Epithelial cell of proximal tubule (primary cell): ENCODE measurements at regions not wholly inside any gene's neighbourhood (a gene's known extent, or its start where the extent isn't known, plus 50 kb on each side); places are given as distances from the start of the nearest gene placed in this dataset.
"Not testable (repeated sequence)": the region's sequence is repeated elsewhere in the genome, so short reads cannot be mapped to it uniquely, and the experiment has no call there.

ENCODE experiments used
- DNase-seq: peaks from one replicate; pipeline ENCODE4 v3.0.0-alpha.2; 2011; ENCODE audit warnings: low read depth
- H3K4me3 ChIP-seq: 2 replicates; pipeline ENCODE4 v1.5.1; 2011; ENCODE audit warnings: low read depth, mild to moderate bottlenecking, low read length
- CTCF ChIP-seq: conservative IDR thresholded peaks from 2 replicates; pipeline ENCODE4 v1.5.1; 2012; ENCODE audit warnings: low read depth, mild to moderate bottlenecking, low read length

GRCh38 chr2:142805244-142805643 is 72.2 kb upstream of the KYNU start:
- no peak for TF ChIP-seq CTCF
- no peak overlapping the region for H3K4me3 ChIP-seq
- no peak for DNase-seq

GRCh38 chr2:142803158-142803557 is 74.3 kb upstream of the KYNU start:
- no peak for DNase-seq
- TF ChIP-seq CTCF, result no peak

GRCh38 chr2:142796588-142796987 is 80.9 kb upstream of the KYNU start:
- no peak for TF ChIP-seq CTCF
- no peak overlapping the region for H3K4me3 ChIP-seq
- DNase-seq, result no peak

More at GRCh38 chr2:142803158-142803557, 74.3 kb upstream of the KYNU start:
- no peak overlapping the region for H3K4me3 ChIP-seq

- no peak overlapping the region for H3K4me3 ChIP-seq
- no peak for TF ChIP-seq CTCF
- no peak for DNase-seq
Measured at GRCh38 chr2:142796161-142796560, 81.3 kb upstream of the KYNU start.

GRCh38 chr2:142794850-142795249 is 82.6 kb upstream of the KYNU start:
- TF ChIP-seq CTCF, result no peak
- no peak overlapping the region for H3K4me3 ChIP-seq
- no peak for DNase-seq

- not testable (repeated sequence) for DNase-seq
Measured at GRCh38 chr2:142792328-142792727, 85.1 kb upstream of the KYNU start.

GRCh38 chr2:142791335-142791734 is 86.1 kb upstream of the KYNU start:
- DNase-seq, result no peak
- no peak overlapping the region for H3K4me3 ChIP-seq
- TF ChIP-seq CTCF, result no peak

More at GRCh38 chr2:142792328-142792727, 85.1 kb upstream of the KYNU start:
- not testable (repeated sequence) for H3K4me3 ChIP-seq
